Suprapubic skin (tissue), 4 donors: ENCODE measurements at regions not wholly inside any gene's neighbourhood (a gene's known extent, or its start where the extent isn't known, plus 50 kb on each side); places are given as distances from the start of the nearest gene placed in this dataset.

Source experiments
- DNase-seq, 2 donors: peaks; one replicate each; pipeline ENCODE4 v3.0.0-alpha.2; 2019; ENCODE audit warnings: low spot score in 2 of 2
- H3K27ac ChIP-seq: fragments of 200-600 bp; sonication (generic); one replicate; pipeline ENCODE4 v1.5.1; 2019
- H3K27me3 ChIP-seq: fragments of 200-600 bp; sonication (generic); one replicate; pipeline ENCODE4 v1.5.1; 2019
- H3K36me3 ChIP-seq: fragments of 200-600 bp; sonication (generic); one replicate; pipeline ENCODE4 v1.5.1; 2019
- H3K4me1 ChIP-seq: fragments of 200-600 bp; sonication (generic); one replicate; pipeline ENCODE4 v1.5.1; 2019
- H3K4me3 ChIP-seq: fragments of 200-600 bp; sonication (generic); one replicate; pipeline ENCODE4 v1.5.1; 2019; ENCODE audit warnings: mild to moderate bottlenecking
- H3K9me3 ChIP-seq: fragments of 200-600 bp; sonication (generic); one replicate; pipeline ENCODE4 v1.5.1; 2019
- CTCF ChIP-seq, 2 donors: fragments of 200-600 bp in 1 of 2; fragments of 450-650 bp in 1 of 2; sonication (generic) in 1 of 2; IDR thresholded peaks; one replicate each; pipeline ENCODE4 v1.5.1; 2016 to 2019; ENCODE audit warnings: antibody characterized with exemption in 2 of 2, mild to moderate bottlenecking in 1 of 2, moderate library complexity in 1 of 2
- EP300 ChIP-seq: sonication (generic); formaldehyde crosslinking; IDR thresholded peaks from one replicate; pipeline ENCODE4 v1.6.1; 2017; ENCODE audit warnings: antibody characterized with exemption
- POLR2A ChIP-seq, 2 donors: fragments of 450-650 bp; IDR thresholded peaks; one replicate each; pipeline ENCODE4 v1.6.1; 2017; ENCODE audit warnings: antibody characterized with exemption in 2 of 2, mild to moderate bottlenecking in 2 of 2, moderate library complexity in 2 of 2
- POLR2AphosphoS5 ChIP-seq, 3 donors: sonication (generic); formaldehyde crosslinking; IDR thresholded peaks; one replicate each; pipeline ENCODE4 v1.6.1; 2017; ENCODE audit warnings: antibody characterized with exemption in 3 of 3
- WGBS: methylation state at CpG from one replicate; pipeline ENCODE4 v1.1.5; 2018; 5-methylcytosine and 5-hydroxymethylcytosine counted together

GRCh38 chr14:96686126-96686525 is 111.1 kb upstream of the VRK1 start:
- no peaks in the 10 kb centered on the region for H3K27me3 ChIP-seq
- H3K4me1 ChIP-seq: no peaks in the 10 kb centered on the region
- no peak overlapping the region for H3K4me3 ChIP-seq
- H3K9me3 ChIP-seq: no peaks in the 10 kb centered on the region
- H3K27ac ChIP-seq: no peak overlapping the region
- no peak for DNase-seq
- TF ChIP-seq EP300: no peak
- no peak for TF ChIP-seq POLR2A (IDR thresholded peaks at IDR 0.05)
- no peak for TF ChIP-seq CTCF (IDR thresholded peaks at IDR 0.05)
- no peak for TF ChIP-seq POLR2AphosphoS5 (IDR thresholded peaks at IDR 0.05)
- 77% methylated on average over 3 of the region's 3 CpGs for WGBS
- no peaks in the 10 kb centered on the region for H3K36me3 ChIP-seq

GRCh38 chr14:96688629-96689028 is 108.6 kb upstream of the VRK1 start:
- H3K4me1 ChIP-seq: no peaks in the 10 kb centered on the region
- no peak for DNase-seq
- H3K36me3 ChIP-seq: no peaks in the 10 kb centered on the region
- H3K9me3 ChIP-seq: no peaks in the 10 kb centered on the region
- H3K27me3 ChIP-seq: no peaks in the 10 kb centered on the region
- 86% methylated on average over 1 of the region's 1 CpG for WGBS
- no peak for TF ChIP-seq CTCF (IDR thresholded peaks at IDR 0.05)
- no peak for TF ChIP-seq POLR2A (IDR thresholded peaks at IDR 0.05)
- TF ChIP-seq POLR2AphosphoS5 (IDR thresholded peaks at IDR 0.05): no peak
- no peak for TF ChIP-seq EP300
- no peak overlapping the region for H3K27ac ChIP-seq
- no peak overlapping the region for H3K4me3 ChIP-seq

GRCh38 chr14:96690713-96691383 is 106.3 kb upstream of the VRK1 start:
- 76% methylated on average over 4 of the region's 4 CpGs for WGBS
- H3K27me3 ChIP-seq: peaks cover 4% of the 10 kb centered on the region
- no peak for TF ChIP-seq POLR2A (IDR thresholded peaks at IDR 0.05)
- no peak for TF ChIP-seq CTCF (IDR thresholded peaks at IDR 0.05)
- no peak for TF ChIP-seq POLR2AphosphoS5 (IDR thresholded peaks at IDR 0.05)
- TF ChIP-seq EP300: no peak

GRCh38 chr14:96693252-96693820 is 103.8 kb upstream of the VRK1 start:
- H3K4me3 ChIP-seq: no peak overlapping the region
- H3K36me3 ChIP-seq: no peaks in the 10 kb centered on the region
- no peak for DNase-seq
- 72% methylated on average over 4 of the region's 4 CpGs for WGBS
- TF ChIP-seq EP300: no peak
- H3K27me3 ChIP-seq: peaks cover 4% of the 10 kb centered on the region
- no peak overlapping the region for H3K27ac ChIP-seq
- no peaks in the 10 kb centered on the region for H3K4me1 ChIP-seq
- H3K9me3 ChIP-seq: no peaks in the 10 kb centered on the region

More at GRCh38 chr14:96690713-96691383, 106.3 kb upstream of the VRK1 start:
- no peaks in the 10 kb centered on the region for H3K36me3 ChIP-seq
- no peak overlapping the region for H3K4me3 ChIP-seq
- no peaks in the 10 kb centered on the region for H3K9me3 ChIP-seq
- H3K27ac ChIP-seq: no peak overlapping the region
- no peaks in the 10 kb centered on the region for H3K4me1 ChIP-seq
- DNase-seq: no peak

- DNase-seq: no peak
- H3K4me3 ChIP-seq: no peak overlapping the region
- WGBS: 75% methylated on average over 4 of the region's 4 CpGs
Measured at GRCh38 chr14:96693987-96694386, 103.2 kb upstream of the VRK1 start.

More at GRCh38 chr14:96693987-96694386, 103.2 kb upstream of the VRK1 start:
- no peak overlapping the region for H3K27ac ChIP-seq
- peaks cover 4% of the 10 kb centered on the region for H3K27me3 ChIP-seq
- TF ChIP-seq EP300 (no peak), CTCF (IDR thresholded peaks at IDR 0.05) (no peak), POLR2A (IDR thresholded peaks at IDR 0.05) (no peak), POLR2AphosphoS5 (IDR thresholded peaks at IDR 0.05) (no peak)
- H3K4me1 ChIP-seq: no peaks in the 10 kb centered on the region
- no peaks in the 10 kb centered on the region for H3K36me3 ChIP-seq
- H3K9me3 ChIP-seq: no peaks in the 10 kb centered on the region
